ENCODE measurements at regions not wholly inside any gene's neighbourhood (a gene's known extent, or its start where the extent isn't known, plus 50 kb on each side); places are given as distances from the start of the nearest gene placed in this dataset.

- no peak for DNase-seq (ENCODE audit: low spot score)
These were observed 379.1 kb downstream of the DMRT2 start for GRCh38 chr9:1429297-1429696.

GRCh38 chr9:1431461-1431860 is 381.3 kb downstream of the DMRT2 start:
- DNase-seq (ENCODE audit: low spot score) = no peak

DNA sequence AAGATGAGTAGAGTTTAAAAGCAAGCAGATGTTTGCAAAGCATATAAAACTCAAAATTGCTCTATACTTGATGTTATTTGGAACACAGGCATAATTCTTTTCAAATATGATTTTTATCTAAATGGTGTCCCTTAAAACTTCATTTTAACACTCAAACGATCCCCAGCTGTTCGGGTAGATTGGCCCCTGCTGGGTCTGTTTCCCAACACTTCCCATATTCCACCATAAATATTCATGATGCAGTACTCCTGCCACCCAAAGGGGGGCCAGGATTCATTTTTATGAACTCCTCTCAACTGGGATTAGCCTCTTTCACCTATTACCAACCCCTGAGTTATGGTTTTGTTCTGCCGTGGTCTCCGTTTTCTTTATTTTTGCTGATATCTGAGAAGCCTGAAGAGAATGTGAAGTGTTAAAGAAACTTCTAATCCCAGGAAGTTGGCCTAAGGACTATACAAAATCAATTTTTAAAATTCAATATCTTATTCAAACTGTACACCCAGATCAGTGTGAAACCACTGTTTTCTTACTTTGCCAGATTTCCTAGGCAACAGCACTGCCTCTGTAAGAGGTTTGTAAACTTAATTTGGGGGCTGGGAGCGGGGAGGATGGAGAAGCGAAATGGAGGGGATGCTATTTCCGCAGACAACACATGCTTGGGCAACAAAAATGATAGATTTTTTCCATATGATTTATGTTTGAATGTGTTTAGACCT is 384.1 kb downstream of the DMRT2 start:
- DNase-seq (ENCODE audit: low spot score) = no peak

- no peak for DNase-seq (ENCODE audit: low spot score)
These were observed 384.7 kb downstream of the DMRT2 start for GRCh38 chr9:1434811-1435210.

DNA sequence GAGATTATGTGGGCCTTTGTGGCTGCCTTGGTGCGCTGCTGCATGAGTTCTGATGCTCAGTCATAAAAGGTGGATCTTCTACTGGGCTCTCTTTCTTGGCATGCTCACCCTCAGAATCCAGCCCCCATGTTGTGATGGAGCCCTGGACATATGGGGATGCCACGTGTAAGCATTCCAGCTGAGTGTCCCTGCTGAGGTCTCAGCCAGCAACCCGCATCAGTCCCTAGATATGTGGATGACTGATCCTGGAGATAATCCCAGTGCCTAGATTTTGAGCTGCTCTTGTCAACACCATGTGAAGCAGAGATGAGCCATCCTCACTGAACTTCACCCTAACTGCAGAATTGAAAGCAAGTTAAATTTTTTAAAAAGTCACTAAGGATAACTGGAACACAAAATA is 390.1 kb downstream of the DMRT2 start:
- no peak for DNase-seq (ENCODE audit: low spot score)

GRCh38 chr9:1442105-1442504 is 391.9 kb downstream of the DMRT2 start:
- no peak for DNase-seq (ENCODE audit: low spot score)

GRCh38 chr9:1443450-1443849 is 393.3 kb downstream of the DMRT2 start:
- DNase-seq (ENCODE audit: low spot score) = no peak

DNA sequence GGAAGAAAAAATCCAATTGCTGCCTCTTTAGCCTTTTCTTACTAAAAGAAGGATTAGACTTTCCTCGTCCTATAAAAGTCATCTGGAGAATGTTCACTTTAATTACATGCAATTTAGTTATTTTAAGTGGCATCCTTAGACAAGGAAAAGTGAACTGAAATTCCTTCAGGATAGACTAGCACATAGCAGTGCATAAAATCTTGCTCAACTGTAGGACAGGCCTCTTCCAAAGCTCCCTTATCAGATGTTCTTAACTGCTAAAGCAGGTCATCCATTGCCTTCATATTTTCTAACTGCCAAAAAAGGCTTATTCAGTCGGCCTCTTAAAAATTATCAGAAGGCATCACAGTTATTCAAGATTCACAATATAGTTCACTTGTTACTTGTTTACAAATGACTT is 396.5 kb downstream of the DMRT2 start:
- no peak for DNase-seq (ENCODE audit: low spot score)

- no peak for DNase-seq (ENCODE audit: low spot score)
These were observed 403.5 kb downstream of the DMRT2 start for GRCh38 chr9:1453636-1454035.

- no peak for DNase-seq (ENCODE audit: low spot score)
These were observed 404.1 kb downstream of the DMRT2 start for GRCh38 chr9:1454211-1454610.

DNA sequence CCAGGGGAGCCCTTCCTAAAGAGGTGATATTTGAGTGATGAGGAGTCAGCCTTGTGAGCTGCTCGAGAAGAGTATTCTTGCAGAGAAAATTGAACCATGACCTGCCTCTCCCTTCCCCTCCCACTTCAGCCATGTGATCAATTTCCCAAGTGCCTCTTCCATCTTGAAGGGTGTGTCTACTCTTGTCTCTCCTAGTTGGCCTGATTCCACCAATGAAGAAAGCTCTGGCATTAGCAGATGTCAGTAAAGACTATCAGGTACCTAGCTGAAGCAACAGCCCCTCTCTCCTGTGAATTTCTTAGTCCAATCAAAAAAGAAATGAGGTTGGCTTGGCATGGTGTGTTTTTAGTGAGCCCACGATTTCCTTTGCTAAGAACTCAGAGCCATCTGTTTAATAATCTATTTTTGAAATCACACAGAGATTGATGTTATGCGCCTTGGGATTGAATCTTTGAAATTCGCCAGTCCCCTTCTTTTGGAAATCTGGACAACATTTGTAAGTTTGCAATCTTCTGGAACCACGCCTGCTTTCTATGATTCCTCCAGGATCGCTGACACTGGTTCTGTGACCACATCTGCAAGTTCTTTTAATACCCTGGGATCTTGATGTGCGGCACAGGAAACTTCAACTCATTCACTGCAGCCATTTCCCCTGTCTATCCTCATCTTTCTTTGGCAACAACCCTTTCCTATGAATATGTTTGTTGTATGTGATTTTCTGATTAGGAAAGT is 404.6 kb downstream of the DMRT2 start:
- no peak for DNase-seq (ENCODE audit: low spot score)

- no peak for DNase-seq (ENCODE audit: low spot score)
These were observed 405.6 kb downstream of the DMRT2 start for GRCh38 chr9:1455766-1456165.

DNA sequence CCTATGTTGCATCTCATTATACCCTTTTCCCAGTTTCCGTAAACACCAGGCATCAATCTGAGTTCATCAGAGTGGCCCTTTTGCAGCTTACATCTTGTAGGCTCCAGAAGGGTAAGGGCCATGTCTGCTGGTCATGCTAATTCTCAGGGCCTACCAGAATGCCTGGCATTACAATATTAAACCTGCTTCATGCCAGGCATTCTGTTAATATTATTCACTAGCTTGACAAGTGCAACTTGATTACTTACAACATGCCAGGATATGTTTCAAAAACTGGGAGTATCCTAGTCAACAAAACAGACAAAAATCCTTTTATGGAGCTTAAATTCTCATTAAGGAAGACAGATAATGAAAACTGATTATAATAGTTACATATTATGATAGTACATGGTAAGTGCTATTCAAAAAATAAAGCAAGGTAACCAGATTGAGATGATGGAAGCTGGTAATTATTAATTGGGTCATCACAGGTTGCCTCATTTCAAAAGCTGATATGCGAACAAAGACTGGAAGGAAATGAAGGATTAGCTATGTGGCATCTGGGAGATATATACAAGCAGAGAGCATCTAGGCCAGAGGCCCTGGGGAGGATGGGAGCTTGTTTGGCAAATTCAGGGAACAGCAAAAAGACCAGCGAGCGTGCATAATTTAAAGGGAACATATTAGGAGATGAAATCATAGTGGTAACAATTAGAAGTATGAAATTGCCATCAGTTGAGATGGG is 406.3 kb downstream of the DMRT2 start:
- DNase-seq (ENCODE audit: low spot score) = no peak

DNA sequence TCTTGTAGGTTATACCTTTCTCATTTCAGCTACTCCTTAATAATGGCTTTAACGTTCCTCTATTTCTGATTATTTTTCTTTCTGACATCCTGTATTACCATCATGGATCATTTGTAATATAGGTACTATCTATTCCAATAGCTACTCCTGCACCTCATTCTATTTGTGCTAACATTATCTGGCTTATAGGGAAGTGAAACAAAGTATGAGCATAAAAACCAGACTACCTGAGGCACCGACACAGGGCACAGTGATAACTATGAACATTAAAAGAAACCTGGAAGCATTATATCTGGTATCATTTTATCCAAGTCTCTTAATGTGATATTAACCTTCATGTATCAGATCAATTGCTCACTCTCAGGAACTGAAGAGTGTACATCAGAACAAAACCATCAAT is 407.3 kb downstream of the DMRT2 start:
- DNase-seq (ENCODE audit: low spot score) = no peak

GRCh38 chr9:1458503-1458902 is 408.3 kb downstream of the DMRT2 start:
- DNase-seq (ENCODE audit: low spot score) = no peak

DNA sequence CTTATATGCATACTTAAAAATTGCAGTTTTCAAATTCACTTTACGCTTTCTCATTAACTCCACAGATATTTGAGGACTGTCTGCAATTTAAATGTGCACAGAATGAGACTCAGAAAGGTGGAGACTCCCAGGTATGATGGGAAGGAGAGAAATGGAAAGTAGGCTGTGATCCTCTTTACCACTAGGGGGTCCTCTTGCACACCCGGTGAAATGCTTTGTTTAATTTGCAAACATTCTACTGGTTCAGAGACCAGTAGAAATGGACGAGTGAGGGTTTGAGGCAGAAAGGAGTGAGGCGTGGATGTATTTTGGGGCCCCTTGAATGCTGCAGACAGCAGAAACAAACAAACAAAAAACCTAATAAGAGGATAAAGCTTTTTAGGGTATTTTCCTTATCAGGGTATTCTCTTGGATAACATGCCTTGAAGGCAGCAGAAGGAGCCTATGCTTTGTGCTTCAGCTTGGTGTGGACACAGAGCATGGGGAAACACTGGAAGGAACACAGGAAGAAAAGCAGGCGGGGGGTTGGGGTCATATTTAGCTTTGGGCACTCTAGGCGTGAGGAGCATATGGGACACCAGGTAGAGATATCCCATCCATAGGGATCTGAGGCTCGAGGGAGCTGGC is 410.1 kb downstream of the DMRT2 start:
- DNase-seq (ENCODE audit: low spot score) = peak; percentile 2

- no peak for DNase-seq (ENCODE audit: low spot score)
These were observed 411.7 kb downstream of the DMRT2 start for GRCh38 chr9:1461812-1462211.

GRCh38 chr9:1462626-1463308 is 412.6 kb downstream of the DMRT2 start:
- DNase-seq (ENCODE audit: low spot score) = no peak

- no peak for DNase-seq (ENCODE audit: low spot score)
These were observed 419.8 kb downstream of the DMRT2 start for GRCh38 chr9:1469996-1470395.

GRCh38 chr9:1473956-1474634 is 423.9 kb downstream of the DMRT2 start:
- no peak for DNase-seq (ENCODE audit: low spot score)

GRCh38 chr9:1474671-1475070 is 424.5 kb downstream of the DMRT2 start:
- no peak for DNase-seq (ENCODE audit: low spot score)
